Heart left ventricle (tissue), 16 donors: ENCODE measurements at regions not wholly inside any gene's neighbourhood (a gene's known extent, or its start where the extent isn't known, plus 50 kb on each side); places are given as distances from the start of the nearest gene placed in this dataset.

ENCODE experiments used
- ATAC-seq, 4 donors: fragments of 200-7000 bp; cut with Tn5 transposase; one replicate each; pipeline ENCODE4 v1.9.1; 2020 to 2022; ENCODE audit warnings: moderate library complexity in 4 of 4, mild to moderate bottlenecking in 3 of 4, moderate number of reproducible peaks in 1 of 4
- DNase-seq, 5 donors: peaks; one replicate each; pipeline ENCODE4 v3.0.0-alpha.2; 2020
- H3K27ac ChIP-seq, 12 donors: fragments of 200-600 bp; sonication (generic) in 4 of 12; one replicate each; pipeline versions ENCODE4 v1.5.0 to v1.8.0; 2016 to 2022; ENCODE audit warnings: mild to moderate bottlenecking in 2 of 12
- H3K27me3 ChIP-seq, 9 donors: fragments of 200-600 bp; sonication (generic) in 2 of 9; one replicate each; pipeline versions ENCODE4 v1.5.1 to v1.8.0; 2016 to 2022; ENCODE audit warnings: mild to moderate bottlenecking in 3 of 9
- H3K36me3 ChIP-seq, 9 donors: fragments of 200-600 bp; sonication (generic) in 2 of 9; one replicate each; pipeline versions ENCODE4 v1.5.0 to v1.8.0; 2018 to 2022; ENCODE audit warnings: mild to moderate bottlenecking in 2 of 9
- H3K4me1 ChIP-seq, 12 donors: fragments of 200-600 bp; sonication (generic) in 4 of 12; one replicate each; pipeline versions ENCODE4 v1.5.0 to v1.8.0; 2016 to 2022; ENCODE audit warnings: mild to moderate bottlenecking in 3 of 12
- H3K4me3 ChIP-seq, 12 donors: fragments of 200-600 bp; sonication (generic) in 4 of 12; one replicate each; pipeline versions ENCODE4 v1.5.0 to v1.8.0; 2017 to 2022; ENCODE audit warnings: mild to moderate bottlenecking in 9 of 12, moderate library complexity in 4 of 12
- H3K9me3 ChIP-seq, 12 donors: fragments of 200-600 bp; sonication (generic) in 4 of 12; one replicate each; pipeline versions ENCODE4 v1.5.0 to v1.8.0; 2016 to 2022; ENCODE audit warnings: mild to moderate bottlenecking in 1 of 12
- POLR2A ChIP-seq, 2 donors: fragments of 450-650 bp; IDR thresholded peaks; one replicate each; pipeline ENCODE4 v1.6.1; 2017; ENCODE audit warnings: antibody characterized with exemption in 2 of 2, mild to moderate bottlenecking in 2 of 2, moderate library complexity in 2 of 2
- WGBS, 4 donors: extraction: QIAGEN DNeasy Blood & Tissue Kit in 2 of 4; methylation state at CpG; one replicate each; pipeline versions ENCODE4 v1.1.5 to v1.1.7; 2013 to 2018; 5-methylcytosine and 5-hydroxymethylcytosine counted together
- intact Hi-C, 10 donors: fragments of 100-400 bp; cut with DNase I; formaldehyde crosslinking; loops; one replicate each; pipeline versions ENCODE4 v1.11.1 to v1.14.2; 2022
- TF ChIP-seq, protein P1 (sequence below), 12 donors: fragments of 200-600 bp; sonication (generic) in 4 of 12; IDR thresholded peaks; one replicate each; pipeline versions ENCODE4 v1.5.0 to v1.8.0; 2018 to 2022; ENCODE audit warnings: antibody characterized with exemption in 12 of 12, mild to moderate bottlenecking in 5 of 12
- donor health status: ischemic (EF 13 %, LVEDD 7.1; RV severe dilation, severe dysfunction).
- donor health status: healthy with polysubstance abuse.
- donor health status: DM: no; HTN: yes; CAD: no.
- donor health status: DM: no; HTN: no; CAD: no.
- donor health status: ischemic (EF 25% LVEDD 6.9; RV normal size, moderate dysfunction).
- donor health status: ischemic (EF 25% LVEDD 5.7; RV mildly dilated, moderate dysfunction).
- donor health status: healthy.
- donor health status: DM: yes; HTN: yes; CAD: no.
- donor health status: ischemic (EF 35%, LVEDD 5.7; RV mildly dilated, moderate dysfunction).
- donor health status: nonischemic (EF 11% LVEDD 7.7; RV severe dilation, severe dysfunction).
- donor health status: DM: yes; HTN: yes; CAD: no.
- donor health status: PGD.
- donor health status: ischemic (EF 29% LVEDD 5.4; RV normal size, mild dysfunction).
- donor health status: nonischemic (EF 23%, LVEDD 6.1; RV moderate dilation, normal function).

DNA sequence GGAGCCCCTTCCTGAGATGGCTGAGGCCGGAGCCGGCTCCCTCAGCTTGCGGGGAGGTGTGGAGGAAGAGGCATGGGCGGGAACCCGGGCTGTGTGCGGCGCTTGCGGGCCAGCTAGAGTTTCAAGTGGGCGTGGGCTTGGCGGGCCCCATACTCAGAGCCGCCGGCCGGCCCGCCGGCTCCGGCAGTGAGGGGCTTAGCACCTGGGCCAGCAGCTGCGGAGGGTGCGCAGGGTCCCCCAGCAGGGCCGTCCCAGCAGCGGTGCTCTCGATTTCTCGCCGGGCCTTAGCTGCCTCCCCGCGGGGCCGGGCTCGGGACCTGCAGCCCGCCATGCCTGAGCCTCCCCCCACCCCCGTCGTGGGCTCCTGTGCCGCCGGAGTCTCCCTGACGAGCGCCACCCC lies 67.9 kb upstream of the SLC28A3 start:
- no peak overlapping the region for H3K27ac ChIP-seq
- intact Hi-C loops: loop anchor here in 2 of 10 donors (10.0 kb wide), 2 partner anchors 546 to 1196 kb away; no protein-coding TSS in a partner anchor
- H3K4me3 ChIP-seq: no peak overlapping the region
- H3K27me3 ChIP-seq: no peaks in the 10 kb centered on the region
- H3K9me3 ChIP-seq: no peaks in the 10 kb centered on the region
- no peaks in the 10 kb centered on the region for H3K36me3 ChIP-seq
- ATAC-seq: no peak
- WGBS, 4 donors: 95 to 99% (median 96%) methylated on average over 24 to 34 of the region's 34 CpGs
- TF ChIP-seq, protein P1, sequence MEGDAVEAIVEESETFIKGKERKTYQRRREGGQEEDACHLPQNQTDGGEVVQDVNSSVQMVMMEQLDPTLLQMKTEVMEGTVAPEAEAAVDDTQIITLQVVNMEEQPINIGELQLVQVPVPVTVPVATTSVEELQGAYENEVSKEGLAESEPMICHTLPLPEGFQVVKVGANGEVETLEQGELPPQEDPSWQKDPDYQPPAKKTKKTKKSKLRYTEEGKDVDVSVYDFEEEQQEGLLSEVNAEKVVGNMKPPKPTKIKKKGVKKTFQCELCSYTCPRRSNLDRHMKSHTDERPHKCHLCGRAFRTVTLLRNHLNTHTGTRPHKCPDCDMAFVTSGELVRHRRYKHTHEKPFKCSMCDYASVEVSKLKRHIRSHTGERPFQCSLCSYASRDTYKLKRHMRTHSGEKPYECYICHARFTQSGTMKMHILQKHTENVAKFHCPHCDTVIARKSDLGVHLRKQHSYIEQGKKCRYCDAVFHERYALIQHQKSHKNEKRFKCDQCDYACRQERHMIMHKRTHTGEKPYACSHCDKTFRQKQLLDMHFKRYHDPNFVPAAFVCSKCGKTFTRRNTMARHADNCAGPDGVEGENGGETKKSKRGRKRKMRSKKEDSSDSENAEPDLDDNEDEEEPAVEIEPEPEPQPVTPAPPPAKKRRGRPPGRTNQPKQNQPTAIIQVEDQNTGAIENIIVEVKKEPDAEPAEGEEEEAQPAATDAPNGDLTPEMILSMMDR (IDR thresholded peaks at IDR 0.05): no peak
- TF ChIP-seq POLR2A (IDR thresholded peaks at IDR 0.05): no peak
- no peaks in the 10 kb centered on the region for H3K4me1 ChIP-seq
- DNase-seq: no peak

DNA sequence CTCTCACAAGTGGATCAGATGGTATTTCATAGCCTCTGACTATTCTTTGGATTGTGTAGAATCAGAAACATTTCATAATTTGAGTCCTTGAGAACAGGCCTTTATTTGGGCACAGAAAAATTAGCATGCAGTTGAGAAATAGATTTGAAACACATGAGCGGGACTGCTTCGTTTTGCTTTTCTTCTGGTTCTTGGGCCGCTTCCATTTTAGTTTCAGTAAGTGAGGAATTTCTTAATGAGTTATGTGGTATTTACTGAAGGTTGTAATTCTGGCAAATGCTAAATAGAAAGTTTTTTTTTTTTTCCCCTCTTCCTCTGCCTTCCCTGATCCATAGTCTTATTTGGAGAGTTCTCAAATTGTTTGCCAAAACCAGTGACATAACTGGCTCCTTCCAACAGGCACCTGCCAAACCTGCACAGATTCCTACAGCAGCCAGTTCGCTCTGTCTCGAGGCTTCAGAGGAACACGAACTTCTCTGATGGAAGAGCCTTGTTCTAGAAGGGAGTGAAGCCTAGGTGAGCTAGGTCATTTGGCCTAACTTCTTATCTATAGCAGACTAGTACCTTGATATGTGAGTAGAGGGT lies 71.2 kb upstream of the SLC28A3 start:
- TF ChIP-seq POLR2A (IDR thresholded peaks at IDR 0.05): no peak
- TF ChIP-seq, protein P1 (IDR thresholded peaks at IDR 0.05): no peak
- DNase-seq (no peak), ATAC-seq (no peak)
- H3K4me1 ChIP-seq: no peaks in the 10 kb centered on the region
- intact Hi-C loops: no loop called here
- no peaks in the 10 kb centered on the region for H3K27me3 ChIP-seq
- 82 to 93% (median 88%) methylated on average over 6 of the region's 6 CpGs for whole genome bisulfite sequencing, 4 donors
- no peak overlapping the region for H3K27ac ChIP-seq
- no peak overlapping the region for H3K4me3 ChIP-seq
- H3K9me3 ChIP-seq: no peaks in the 10 kb centered on the region
- H3K36me3 ChIP-seq: no peaks in the 10 kb centered on the region

DNA sequence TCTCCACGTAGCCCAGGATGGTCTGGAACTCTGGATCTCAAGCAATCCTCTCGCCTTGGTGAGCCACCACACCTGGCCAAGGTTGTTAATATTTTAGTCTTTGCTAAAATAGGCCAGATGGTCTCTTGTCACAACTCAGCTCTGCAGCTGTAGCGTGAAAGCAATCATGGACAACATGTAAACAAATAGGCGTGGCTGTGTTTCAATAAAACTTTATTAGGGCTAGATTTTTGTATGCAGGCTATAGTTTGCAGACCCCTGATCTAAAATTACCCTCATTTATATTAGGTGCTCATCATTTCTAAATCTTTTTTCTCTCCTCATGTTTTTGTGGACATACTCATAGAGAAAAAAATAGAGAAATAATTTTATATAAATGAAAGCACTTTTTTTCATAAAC lies 72.1 kb upstream of the SLC28A3 start:
- Histone ChIP-seq H3K36me3 (no peaks in the 10 kb centered on the region), H3K27me3 (peaks cover 0 to 6% (median 0%) of the 10 kb centered on the region in 9 donors), H3K4me3 (no peak overlapping the region), H3K4me1 (no peaks in the 10 kb centered on the region), H3K9me3 (no peaks in the 10 kb centered on the region), H3K27ac (no peak overlapping the region)
- 81 to 91% (median 88%) methylated on average over 4 of the region's 4 CpGs for WGBS, 4 donors
- no peak for TF ChIP-seq POLR2A (IDR thresholded peaks at IDR 0.05)
- TF ChIP-seq, protein P1 (IDR thresholded peaks at IDR 0.05): no peak
- DNase-seq: no peak
- ATAC-seq: no peak
- intact Hi-C loops: no loop called here

DNA sequence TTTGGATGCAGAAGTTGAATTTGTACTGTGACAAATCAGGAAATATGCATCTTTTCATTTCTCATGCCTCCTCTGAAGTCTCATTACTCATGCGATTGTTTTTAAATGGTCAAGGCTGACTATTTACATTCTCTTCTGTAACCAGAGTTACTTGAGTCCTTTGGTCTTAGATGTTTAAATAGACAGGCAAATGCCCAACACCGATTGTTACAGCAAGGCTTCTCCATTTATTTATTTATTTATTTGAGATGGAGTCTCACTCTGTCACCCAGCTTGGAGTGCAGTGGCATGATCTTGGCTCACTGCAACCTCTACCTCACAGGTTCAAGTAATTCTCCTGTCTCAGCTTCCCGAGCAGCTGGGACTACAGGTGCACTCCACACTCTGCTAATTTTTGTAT lies 72.7 kb upstream of the SLC28A3 start:
- Histone ChIP-seq H3K27ac (no peak overlapping the region), H3K4me1 (no peaks in the 10 kb centered on the region), H3K36me3 (no peaks in the 10 kb centered on the region), H3K9me3 (no peaks in the 10 kb centered on the region), H3K27me3 (peaks cover 0 to 12% (median 0%) of the 10 kb centered on the region in 9 donors), H3K4me3 (no peak overlapping the region)
- WGBS, 4 donors: 88 to 94% (median 90%) methylated on average over 3 of the region's 3 CpGs
- no peak for DNase-seq
- ATAC-seq: no peak
- intact Hi-C loops: no loop called here
- no peak for TF ChIP-seq POLR2A (IDR thresholded peaks at IDR 0.05)
- TF ChIP-seq, protein P1 (IDR thresholded peaks at IDR 0.05): no peak
